ENCODE measurements at regions not wholly inside any gene's neighbourhood (a gene's known extent, or its start where the extent isn't known, plus 50 kb on each side); places are given as distances from the start of the nearest gene placed in this dataset.

DNA sequence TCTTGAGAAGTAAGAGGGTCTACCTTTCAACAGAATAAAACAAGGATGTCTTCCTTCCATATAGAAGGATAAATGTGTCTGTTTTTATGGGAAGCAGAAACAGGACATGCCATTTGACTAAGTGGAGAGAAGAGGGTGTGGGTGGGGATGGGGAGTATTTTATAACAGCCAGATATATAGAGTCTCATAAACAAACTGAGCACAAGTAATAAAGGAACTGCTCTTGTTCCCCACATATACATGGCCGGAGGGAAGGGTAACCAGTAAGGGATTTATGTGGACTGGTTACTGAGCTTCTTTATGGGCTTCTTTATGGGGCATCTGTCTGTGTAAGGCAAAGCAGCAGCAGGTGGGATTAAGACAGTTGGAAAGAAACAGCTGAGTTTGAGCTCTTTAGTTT, 558.1 kb downstream of the REEP3 start (continued):
- TF ChIP-seq, protein P1, sequence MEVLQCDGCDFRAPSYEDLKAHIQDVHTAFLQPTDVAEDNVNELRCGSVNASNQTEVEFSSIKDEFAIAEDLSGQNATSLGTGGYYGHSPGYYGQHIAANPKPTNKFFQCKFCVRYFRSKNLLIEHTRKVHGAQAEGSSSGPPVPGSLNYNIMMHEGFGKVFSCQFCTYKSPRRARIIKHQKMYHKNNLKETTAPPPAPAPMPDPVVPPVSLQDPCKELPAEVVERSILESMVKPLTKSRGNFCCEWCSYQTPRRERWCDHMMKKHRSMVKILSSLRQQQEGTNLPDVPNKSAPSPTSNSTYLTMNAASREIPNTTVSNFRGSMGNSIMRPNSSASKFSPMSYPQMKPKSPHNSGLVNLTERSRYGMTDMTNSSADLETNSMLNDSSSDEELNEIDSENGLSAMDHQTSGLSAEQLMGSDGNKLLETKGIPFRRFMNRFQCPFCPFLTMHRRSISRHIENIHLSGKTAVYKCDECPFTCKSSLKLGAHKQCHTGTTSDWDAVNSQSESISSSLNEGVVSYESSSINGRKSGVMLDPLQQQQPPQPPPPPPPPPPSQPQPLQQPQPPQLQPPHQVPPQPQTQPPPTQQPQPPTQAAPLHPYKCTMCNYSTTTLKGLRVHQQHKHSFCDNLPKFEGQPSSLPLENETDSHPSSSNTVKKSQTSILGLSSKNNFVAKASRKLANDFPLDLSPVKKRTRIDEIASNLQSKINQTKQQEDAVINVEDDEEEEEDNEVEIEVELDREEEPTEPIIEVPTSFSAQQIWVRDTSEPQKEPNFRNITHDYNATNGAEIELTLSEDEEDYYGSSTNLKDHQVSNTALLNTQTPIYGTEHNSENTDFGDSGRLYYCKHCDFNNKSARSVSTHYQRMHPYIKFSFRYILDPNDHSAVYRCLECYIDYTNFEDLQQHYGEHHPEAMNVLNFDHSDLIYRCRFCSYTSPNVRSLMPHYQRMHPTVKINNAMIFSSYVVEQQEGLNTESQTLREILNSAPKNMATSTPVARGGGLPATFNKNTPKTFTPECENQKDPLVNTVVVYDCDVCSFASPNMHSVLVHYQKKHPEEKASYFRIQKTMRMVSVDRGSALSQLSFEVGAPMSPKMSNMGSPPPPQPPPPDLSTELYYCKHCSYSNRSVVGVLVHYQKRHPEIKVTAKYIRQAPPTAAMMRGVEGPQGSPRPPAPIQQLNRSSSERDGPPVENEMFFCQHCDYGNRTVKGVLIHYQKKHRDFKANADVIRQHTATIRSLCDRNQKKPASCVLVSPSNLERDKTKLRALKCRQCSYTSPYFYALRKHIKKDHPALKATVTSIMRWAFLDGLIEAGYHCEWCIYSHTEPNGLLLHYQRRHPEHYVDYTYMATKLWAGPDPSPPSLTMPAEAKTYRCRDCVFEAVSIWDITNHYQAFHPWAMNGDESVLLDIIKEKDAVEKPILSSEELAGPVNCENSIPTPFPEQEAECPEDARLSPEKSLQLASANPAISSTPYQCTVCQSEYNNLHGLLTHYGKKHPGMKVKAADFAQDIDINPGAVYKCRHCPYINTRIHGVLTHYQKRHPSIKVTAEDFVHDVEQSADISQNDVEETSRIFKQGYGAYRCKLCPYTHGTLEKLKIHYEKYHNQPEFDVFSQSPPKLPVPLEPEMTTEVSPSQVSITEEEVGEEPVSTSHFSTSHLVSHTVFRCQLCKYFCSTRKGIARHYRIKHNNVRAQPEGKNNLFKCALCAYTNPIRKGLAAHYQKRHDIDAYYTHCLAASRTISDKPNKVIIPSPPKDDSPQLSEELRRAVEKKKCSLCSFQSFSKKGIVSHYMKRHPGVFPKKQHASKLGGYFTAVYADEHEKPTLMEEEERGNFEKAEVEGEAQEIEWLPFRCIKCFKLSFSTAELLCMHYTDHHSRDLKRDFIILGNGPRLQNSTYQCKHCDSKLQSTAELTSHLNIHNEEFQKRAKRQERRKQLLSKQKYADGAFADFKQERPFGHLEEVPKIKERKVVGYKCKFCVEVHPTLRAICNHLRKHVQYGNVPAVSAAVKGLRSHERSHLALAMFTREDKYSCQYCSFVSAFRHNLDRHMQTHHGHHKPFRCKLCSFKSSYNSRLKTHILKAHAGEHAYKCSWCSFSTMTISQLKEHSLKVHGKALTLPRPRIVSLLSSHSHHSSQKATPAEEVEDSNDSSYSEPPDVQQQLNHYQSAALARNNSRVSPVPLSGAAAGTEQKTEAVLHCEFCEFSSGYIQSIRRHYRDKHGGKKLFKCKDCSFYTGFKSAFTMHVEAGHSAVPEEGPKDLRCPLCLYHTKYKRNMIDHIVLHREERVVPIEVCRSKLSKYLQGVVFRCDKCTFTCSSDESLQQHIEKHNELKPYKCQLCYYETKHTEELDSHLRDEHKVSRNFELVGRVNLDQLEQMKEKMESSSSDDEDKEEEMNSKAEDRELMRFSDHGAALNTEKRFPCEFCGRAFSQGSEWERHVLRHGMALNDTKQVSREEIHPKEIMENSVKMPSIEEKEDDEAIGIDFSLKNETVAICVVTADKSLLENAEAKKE (CRISPR knock-in tag; IDR thresholded peaks at IDR 0.05), result no peak
- TF ChIP-seq EZH2 (IDR thresholded peaks at IDR 0.05; ENCODE audit: low read depth, unreplicated experiment) (no peak), POLR2AphosphoS5 (IDR thresholded peaks at IDR 0.05; ENCODE audit: low read depth) (no peak), STAT1 (IDR thresholded peaks at IDR 0.05; ENCODE audit: unreplicated experiment) (no peak)
- TF ChIP-seq, protein P2, sequence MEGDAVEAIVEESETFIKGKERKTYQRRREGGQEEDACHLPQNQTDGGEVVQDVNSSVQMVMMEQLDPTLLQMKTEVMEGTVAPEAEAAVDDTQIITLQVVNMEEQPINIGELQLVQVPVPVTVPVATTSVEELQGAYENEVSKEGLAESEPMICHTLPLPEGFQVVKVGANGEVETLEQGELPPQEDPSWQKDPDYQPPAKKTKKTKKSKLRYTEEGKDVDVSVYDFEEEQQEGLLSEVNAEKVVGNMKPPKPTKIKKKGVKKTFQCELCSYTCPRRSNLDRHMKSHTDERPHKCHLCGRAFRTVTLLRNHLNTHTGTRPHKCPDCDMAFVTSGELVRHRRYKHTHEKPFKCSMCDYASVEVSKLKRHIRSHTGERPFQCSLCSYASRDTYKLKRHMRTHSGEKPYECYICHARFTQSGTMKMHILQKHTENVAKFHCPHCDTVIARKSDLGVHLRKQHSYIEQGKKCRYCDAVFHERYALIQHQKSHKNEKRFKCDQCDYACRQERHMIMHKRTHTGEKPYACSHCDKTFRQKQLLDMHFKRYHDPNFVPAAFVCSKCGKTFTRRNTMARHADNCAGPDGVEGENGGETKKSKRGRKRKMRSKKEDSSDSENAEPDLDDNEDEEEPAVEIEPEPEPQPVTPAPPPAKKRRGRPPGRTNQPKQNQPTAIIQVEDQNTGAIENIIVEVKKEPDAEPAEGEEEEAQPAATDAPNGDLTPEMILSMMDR (conservative IDR thresholded peaks at IDR 0.05; ENCODE audit: low read depth in 2 of 2), result no peak
- TF ChIP-seq, protein P3, sequence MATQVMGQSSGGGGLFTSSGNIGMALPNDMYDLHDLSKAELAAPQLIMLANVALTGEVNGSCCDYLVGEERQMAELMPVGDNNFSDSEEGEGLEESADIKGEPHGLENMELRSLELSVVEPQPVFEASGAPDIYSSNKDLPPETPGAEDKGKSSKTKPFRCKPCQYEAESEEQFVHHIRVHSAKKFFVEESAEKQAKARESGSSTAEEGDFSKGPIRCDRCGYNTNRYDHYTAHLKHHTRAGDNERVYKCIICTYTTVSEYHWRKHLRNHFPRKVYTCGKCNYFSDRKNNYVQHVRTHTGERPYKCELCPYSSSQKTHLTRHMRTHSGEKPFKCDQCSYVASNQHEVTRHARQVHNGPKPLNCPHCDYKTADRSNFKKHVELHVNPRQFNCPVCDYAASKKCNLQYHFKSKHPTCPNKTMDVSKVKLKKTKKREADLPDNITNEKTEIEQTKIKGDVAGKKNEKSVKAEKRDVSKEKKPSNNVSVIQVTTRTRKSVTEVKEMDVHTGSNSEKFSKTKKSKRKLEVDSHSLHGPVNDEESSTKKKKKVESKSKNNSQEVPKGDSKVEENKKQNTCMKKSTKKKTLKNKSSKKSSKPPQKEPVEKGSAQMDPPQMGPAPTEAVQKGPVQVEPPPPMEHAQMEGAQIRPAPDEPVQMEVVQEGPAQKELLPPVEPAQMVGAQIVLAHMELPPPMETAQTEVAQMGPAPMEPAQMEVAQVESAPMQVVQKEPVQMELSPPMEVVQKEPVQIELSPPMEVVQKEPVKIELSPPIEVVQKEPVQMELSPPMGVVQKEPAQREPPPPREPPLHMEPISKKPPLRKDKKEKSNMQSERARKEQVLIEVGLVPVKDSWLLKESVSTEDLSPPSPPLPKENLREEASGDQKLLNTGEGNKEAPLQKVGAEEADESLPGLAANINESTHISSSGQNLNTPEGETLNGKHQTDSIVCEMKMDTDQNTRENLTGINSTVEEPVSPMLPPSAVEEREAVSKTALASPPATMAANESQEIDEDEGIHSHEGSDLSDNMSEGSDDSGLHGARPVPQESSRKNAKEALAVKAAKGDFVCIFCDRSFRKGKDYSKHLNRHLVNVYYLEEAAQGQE (IDR thresholded peaks at IDR 0.05; ENCODE audit: unreplicated experiment), result no peak
